ENCODE measurements at regions not wholly inside any gene's neighbourhood (a gene's known extent, or its start where the extent isn't known, plus 50 kb on each side); places are given as distances from the start of the nearest gene placed in this dataset.
"Not testable (repeated sequence)": the region's sequence is repeated elsewhere in the genome, so short reads cannot be mapped to it uniquely, and the experiment has no call there.

- no peak for DNase-seq (ENCODE audit: low spot score)
Observed at GRCh38 chr1:8228253-8228652, 89.7 kb upstream of the SLC45A1 start.

DNA sequence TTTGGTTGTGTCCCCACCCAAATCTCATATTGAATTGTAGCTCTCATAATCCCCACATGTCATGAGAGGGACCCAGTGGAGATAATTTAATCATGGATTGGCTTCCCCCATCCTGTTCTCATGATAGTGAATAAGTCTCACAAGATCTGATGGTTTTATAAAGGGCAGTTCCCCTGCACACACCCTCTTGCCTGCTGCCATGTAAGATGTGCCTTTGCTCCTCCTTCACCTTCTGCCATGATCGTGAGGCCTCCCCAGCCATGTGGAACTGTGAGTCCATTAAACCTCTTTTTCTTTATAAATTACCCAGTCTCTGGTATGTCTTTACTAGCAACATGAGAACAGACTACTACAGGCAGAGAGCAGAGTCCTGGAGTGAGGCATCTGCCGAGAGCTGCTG, 90.2 kb upstream of the SLC45A1 start:
- not testable (repeated sequence) for DNase-seq (ENCODE audit: low spot score)

GRCh38 chr1:8226747-8227146, 91.2 kb upstream of the SLC45A1 start:
- no peak for DNase-seq (ENCODE audit: low spot score)

DNA sequence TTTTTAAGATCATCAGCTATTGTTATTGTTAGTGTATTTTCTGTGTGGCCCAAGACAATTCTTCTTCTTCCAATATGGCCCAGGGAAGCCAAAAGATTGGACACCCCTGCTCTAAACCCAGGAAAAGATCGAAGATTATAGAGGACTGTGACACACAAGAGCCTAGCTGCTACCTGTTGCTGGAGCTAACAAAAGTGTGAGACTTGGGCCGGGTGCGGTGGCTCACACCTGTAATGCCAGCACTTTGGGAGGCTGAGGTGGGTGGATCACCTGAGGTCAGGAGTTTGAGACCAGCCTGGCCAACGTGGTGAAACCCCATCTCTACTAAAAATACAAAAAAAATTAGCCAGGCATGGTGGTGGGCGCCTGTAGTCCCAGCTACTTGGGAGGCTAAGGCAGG, 91.9 kb upstream of the SLC45A1 start:
- DNase-seq (ENCODE audit: low spot score) = not testable (repeated sequence)

DNA sequence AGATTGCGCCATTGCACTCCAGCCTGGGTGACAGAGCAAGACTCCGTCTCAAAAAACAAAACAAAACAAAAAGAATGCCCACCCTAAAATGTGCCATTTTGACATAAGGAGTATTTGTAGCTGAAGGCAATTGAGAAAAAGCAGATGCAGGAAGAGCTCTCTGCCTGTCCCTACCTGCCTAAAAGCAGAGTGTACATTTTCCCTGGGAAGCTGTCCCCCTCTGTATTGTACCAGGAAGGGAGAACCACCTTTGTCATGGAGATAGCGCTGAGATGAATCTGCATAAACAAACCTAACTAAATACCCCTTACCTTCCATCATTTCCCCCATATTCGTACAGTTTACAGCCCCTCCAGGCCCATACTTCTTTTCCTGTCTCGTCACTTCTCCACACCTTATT, 94.4 kb upstream of the SLC45A1 start:
- no peak for DNase-seq (ENCODE audit: low spot score)

GRCh38 chr1:8222789-8223188, 95.1 kb upstream of the SLC45A1 start:
- DNase-seq (ENCODE audit: low spot score) = no peak

DNA sequence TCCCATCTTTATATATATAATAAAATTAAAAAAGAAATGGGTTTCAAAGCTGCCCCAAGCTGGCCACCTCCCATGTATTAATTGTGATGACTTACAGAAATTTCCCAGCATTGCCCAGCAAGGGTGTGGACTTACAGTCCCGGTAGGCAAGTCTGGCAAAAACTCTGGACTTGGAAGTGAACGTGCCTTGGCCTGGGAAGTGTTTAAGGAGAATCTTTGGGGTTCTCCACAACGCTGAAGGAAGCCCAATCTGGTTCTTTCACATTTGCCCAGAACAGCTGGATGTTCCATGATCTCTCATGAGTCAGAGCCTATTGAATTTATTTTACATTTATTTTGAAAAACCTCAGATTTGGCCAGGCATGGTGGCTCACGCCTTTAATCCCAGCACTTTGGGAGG, 98.4 kb upstream of the SLC45A1 start:
- no peak for DNase-seq (ENCODE audit: low spot score)

DNA sequence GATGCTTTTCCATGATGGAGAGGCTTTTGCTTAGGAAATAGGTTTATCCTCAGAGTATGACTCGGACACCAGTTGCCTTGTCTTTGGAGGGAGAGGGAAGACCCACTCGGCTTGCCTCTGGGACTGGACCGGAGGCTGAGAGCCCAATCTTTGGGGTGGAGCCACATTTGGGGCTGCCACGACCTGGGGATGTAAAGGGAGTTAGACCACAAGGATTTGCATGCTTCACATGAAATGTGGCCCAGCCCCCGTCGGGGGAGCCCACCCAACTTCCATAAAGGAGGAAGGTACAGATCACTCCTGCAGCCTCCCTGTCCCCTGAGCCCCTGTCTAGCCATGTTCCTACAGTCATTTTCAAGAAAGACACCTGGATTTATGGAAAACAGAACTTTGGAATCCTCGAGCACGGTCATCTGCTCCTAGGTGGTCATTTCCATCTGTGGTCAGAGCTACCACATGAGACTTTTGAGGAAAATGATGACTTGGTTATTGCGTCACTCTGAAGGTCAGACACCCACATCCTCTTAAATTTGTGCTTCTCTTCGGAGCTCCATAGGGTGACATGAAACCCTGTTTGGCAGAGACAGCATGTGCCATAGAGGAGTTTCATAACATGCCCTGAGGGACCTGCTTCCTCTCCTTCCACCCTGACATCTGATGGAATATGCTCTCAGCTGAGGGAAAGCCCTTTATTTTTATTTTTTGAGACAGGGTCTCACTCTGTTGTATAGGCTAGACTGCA, 99.4 kb upstream of the SLC45A1 start:
- no peak for DNase-seq (ENCODE audit: low spot score)

- no peak for DNase-seq (ENCODE audit: low spot score)
Observed at GRCh38 chr1:8217809-8218208, 100.1 kb upstream of the SLC45A1 start.

DNA sequence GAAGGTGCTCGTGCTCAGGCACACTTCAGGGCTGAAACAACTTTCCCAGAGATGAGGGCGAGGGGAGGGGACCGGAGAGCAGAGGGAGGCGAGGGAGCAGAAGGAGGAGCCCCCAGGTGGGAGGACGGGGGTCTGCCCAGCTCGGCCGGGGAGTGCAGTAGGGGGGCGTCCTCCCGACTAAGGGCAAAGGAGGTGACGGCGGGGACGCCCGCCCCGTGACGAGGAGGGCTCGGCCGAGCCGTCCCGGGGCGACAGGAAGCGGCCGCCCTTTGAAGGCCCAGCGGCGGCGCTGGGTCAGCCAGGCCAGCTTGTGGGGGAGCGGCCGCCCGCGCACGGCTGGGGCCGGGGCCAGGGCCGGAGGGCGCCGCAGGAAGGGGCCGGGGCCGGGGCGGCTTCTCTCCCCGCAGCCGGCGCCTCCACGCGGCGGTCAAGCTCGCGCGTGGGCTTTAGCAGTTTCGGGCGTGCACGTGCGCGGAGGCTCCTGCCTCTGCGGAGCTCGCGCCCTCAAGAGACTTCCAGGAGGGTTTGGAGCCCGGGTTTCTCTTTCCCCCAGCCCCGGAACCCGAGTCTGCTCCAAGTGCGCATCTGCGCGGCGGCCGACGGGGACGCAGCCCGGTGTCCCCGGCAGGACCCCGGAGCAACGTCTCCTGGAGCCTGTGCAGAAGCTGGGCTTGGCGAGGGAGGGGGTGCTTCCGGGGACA, 100.8 kb upstream of the SLC45A1 start:
- peak; percentile 56 for DNase-seq (ENCODE audit: low spot score)

DNA sequence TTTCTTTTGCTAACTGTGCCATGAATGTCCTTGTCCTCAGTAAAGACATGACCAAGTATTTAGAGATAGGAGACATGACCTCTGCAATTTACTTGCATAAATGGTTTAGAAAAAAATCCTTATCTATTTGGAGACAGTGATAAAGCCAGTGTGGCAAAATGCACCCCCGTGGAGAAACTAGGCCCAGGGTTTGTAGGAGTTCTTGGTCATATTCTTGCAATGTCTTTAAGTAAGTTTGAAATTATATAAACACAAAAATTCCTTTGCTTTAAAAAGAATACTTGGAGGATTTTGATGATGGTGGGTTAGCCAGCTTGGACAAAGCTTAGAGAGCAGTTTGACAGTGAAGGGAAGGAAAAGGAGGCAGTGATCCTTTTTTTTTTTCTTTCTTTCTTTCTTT, 101.9 kb upstream of the SLC45A1 start:
- no peak for DNase-seq (ENCODE audit: low spot score)

- DNase-seq (ENCODE audit: low spot score) = no peak
Observed at GRCh38 chr1:8214501-8215173, 103.3 kb upstream of the SLC45A1 start.

DNA sequence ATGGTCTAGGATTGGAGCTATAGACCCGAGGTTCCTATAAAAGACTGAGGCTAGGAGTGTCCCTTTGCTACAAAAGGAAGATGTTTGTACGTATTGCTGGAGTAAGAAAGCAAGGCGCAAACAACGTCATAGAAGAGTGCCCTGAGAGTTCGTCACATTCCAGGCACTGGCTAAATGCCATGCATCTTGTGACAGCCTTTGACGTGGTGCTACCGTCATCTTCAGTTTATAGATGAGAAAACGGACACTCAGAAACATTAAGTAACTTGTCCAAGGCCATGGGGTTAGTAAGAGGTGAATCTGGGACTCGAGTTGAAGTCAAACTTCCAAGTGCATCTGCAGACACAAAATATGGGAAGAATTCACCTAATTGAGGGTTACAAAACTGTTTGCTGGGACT, 104.2 kb upstream of the SLC45A1 start:
- no peak for DNase-seq (ENCODE audit: low spot score)

DNA sequence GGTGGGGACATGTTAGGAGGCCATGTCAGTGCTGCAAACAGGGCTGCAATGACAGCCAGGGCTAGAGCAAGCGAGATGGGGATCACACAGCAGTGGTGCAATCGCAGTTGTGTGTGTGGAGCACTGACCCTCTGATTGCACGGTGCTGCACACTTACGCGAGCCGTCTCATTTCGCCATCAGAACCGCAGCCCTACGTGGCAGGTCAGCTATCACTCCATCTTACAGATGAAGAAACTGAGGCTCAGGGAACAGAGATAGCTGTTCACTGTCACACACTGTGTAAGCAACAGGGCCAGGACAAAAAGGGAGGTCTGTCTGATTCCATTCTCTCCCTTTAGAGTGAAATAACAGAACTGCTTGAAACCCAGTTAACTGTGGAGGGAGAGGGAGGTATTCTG, 104.8 kb upstream of the SLC45A1 start:
- DNase-seq (ENCODE audit: low spot score) = no peak

DNA sequence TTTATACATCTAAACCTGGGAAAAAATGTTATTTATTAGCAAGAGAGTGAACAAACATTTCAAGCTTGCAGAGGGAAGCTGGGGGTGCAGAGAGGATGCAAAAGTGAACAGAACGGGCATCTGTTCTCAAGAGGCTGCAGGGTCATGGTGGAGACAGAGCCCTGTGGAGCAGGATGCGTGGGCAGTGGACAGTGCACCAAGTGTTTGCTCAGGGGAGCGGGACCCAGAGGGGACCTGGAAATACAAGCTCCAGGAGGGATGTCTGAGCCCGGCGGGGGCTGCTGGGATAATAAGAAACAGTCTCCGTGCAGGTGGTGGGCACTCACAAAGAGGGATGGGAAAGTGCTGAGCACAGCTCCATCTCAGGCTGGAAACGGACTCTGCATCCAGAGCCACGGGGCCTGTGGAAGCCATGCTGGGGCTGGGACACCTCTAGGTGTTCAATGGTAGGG, 105.3 kb upstream of the SLC45A1 start:
- no peak for DNase-seq (ENCODE audit: low spot score)

- DNase-seq (ENCODE audit: low spot score) = peak; percentile 78
Observed at GRCh38 chr1:8211883-8212579, 105.9 kb upstream of the SLC45A1 start.

GRCh38 chr1:8211251-8211882, 106.5 kb upstream of the SLC45A1 start:
- no peak for DNase-seq (ENCODE audit: low spot score)

DNA sequence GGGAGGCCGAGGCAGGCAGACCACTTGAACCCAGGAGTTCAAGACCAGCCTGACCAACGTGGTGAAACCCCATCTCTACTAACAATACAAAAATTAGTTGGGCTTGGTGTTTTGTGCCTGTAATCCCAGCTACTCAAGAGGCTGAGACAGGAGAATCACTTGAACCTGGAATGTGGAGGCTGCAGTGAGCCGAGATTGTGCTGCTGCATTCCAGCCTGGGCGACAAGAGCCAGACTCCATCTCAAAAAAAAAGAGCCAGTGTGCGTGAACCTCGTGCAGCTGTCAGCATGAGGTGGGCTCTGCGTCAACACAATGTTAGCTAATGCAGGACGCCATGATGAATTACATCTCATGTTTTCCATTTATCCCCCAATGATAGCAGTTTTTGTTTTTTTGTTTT, 110.7 kb upstream of the SLC45A1 start:
- DNase-seq (ENCODE audit: low spot score) = no peak

DNA sequence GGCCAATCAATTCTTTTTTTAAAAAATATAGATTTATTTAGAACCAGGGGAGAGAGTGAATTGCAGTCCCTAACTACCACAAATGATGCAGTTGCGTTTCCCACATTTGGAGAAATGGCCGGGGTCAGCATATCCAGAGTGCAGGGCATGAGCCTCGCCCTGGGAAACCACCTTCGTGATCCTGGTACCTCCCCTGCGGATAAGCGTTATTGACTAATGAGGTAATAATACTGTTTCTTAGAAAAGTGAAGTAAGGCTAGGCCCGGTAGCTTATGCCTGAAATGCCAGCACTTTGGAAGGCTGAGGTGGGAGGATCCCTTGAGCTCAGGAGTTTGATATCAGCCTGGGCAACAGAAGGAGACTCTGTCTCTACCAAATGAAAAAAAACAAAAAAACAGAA, 111.5 kb upstream of the SLC45A1 start:
- DNase-seq (ENCODE audit: low spot score) = no peak

DNA sequence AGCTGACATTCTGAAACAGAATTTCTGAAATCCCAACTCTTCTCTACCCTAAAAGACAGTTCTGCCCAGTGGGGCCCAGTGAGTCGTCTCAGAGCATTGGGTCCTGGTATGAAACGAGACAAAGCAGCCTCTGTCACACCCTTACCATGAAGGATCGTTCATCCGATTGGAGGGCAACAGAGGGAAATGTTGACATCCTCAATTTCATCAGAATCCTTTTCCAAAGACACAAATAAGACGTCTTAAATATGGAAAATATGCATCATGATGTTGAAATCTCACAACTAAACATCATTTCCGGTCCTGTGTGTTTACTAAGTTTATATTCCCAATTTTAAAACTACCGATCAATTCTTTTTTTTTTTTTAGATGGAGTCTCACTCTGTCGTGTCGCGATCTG, 112.1 kb upstream of the SLC45A1 start:
- DNase-seq (ENCODE audit: low spot score) = no peak

DNA sequence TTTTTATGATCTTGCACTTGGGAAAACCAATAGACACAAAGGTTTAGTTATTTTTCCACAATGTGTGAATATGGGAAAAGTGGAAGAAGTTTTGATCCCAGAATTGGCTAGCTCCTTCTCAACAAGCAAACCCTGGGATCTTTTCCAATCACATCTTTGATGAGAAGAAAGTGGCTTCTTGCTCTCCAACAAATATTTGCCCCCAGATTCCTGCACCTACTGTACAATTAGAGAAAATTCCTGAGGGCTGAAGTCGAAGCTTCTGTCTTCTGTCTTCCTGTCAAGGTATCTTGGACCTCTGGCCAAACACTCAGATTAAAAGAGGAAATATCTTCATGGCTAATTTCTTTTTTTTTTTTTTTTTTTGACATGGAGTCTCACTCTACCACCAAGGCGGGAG, 113.1 kb upstream of the SLC45A1 start:
- no peak for DNase-seq (ENCODE audit: low spot score)

GRCh38 chr1:8203551-8203950, 114.4 kb upstream of the SLC45A1 start:
- no peak for DNase-seq (ENCODE audit: low spot score)

Measured in HT-29 (cell line).